22Rv1 (cell line): ENCODE measurements at regions not wholly inside any gene's neighbourhood (a gene's known extent, or its start where the extent isn't known, plus 50 kb on each side); places are given as distances from the start of the nearest gene placed in this dataset.

Source experiments
- CTCF ChIP-seq: fragments of 450-650 bp; IDR thresholded peaks from 2 replicates; pipeline ENCODE4 v1.5.1; 2017; ENCODE audit warnings: mild to moderate bottlenecking
- ZFX ChIP-seq: fragments of 450-650 bp; IDR thresholded peaks from 2 replicates; pipeline ENCODE4 v1.6.1; 2017; ENCODE audit warnings: antibody characterized with exemption, borderline replicate concordance

- TF ChIP-seq CTCF (no peak), ZFX (no peak)
Measured at GRCh38 chr2:43161650-43162510, 64.5 kb downstream of the ZFP36L2 start.
